Mesothelial cell of epicardium (in vitro differentiated cells): ENCODE measurements at regions not wholly inside any gene's neighbourhood (a gene's known extent, or its start where the extent isn't known, plus 50 kb on each side); places are given as distances from the start of the nearest gene placed in this dataset.
"Not testable (repeated sequence)": the region's sequence is repeated elsewhere in the genome, so short reads cannot be mapped to it uniquely, and the experiment has no call there.

Source experiments
- DNase-seq, 2 experiments: peaks; one replicate each; pipeline ENCODE4 v3.0.0; 2021; ENCODE audit warnings: low spot score in 2 of 2; ENCODE audit not compliant: unreplicated experiment in 2 of 2
- H3K27ac Mint-ChIP-seq: 2 replicates; pipeline ENCODE4 v1.8.0; 2021; ENCODE audit warnings: mixed read lengths
- H3K27me3 Mint-ChIP-seq: 2 replicates; pipeline ENCODE4 v1.8.0; 2021; ENCODE audit warnings: low read depth, mixed read lengths
- H3K36me3 Mint-ChIP-seq: 2 replicates; pipeline ENCODE4 v1.8.0; 2021; ENCODE audit warnings: mixed read lengths
- H3K4me1 Mint-ChIP-seq: 2 replicates; pipeline ENCODE4 v1.8.0; 2021; ENCODE audit warnings: mixed read lengths
- H3K4me3 Mint-ChIP-seq: 2 replicates; pipeline ENCODE4 v1.8.0; 2021; ENCODE audit warnings: mild to moderate bottlenecking, moderate library complexity, mixed read lengths
- H3K9me3 Mint-ChIP-seq: 2 replicates; pipeline ENCODE4 v1.8.0; 2021; ENCODE audit warnings: mixed read lengths
- CTCF ChIP-seq: fragments of 200-600 bp; sonication (generic); IDR thresholded peaks from one replicate; pipeline ENCODE4 v1.5.0; 2021; ENCODE audit warnings: antibody characterized with exemption; ENCODE audit not compliant: unreplicated experiment

- Mint-ChIP-seq H3K36me3 (no peaks in the 10 kb centered on the region), H3K27ac (no peak overlapping the region), H3K27me3 (no peaks in the 10 kb centered on the region), H3K4me1 (peaks cover 2% of the 10 kb centered on the region), H3K9me3 (peaks cover 3% of the 10 kb centered on the region), H3K4me3 (no peak overlapping the region)
- DNase-seq: no peak
- TF ChIP-seq CTCF: no peak
These were observed 186.9 kb upstream of the FLRT2 start for GRCh38 chr14:85342858-85343607.

- peaks cover 3% of the 10 kb centered on the region for H3K9me3 Mint-ChIP-seq
- no peak for TF ChIP-seq CTCF
- no peaks in the 10 kb centered on the region for H3K36me3 Mint-ChIP-seq
- no peak overlapping the region for H3K27ac Mint-ChIP-seq
- no peaks in the 10 kb centered on the region for H3K4me1 Mint-ChIP-seq
- no peak for DNase-seq
- no peak overlapping the region for H3K4me3 Mint-ChIP-seq
- no peaks in the 10 kb centered on the region for H3K27me3 Mint-ChIP-seq
These were observed 185.8 kb upstream of the FLRT2 start for GRCh38 chr14:85344171-85344570.

- no peaks in the 10 kb centered on the region for H3K4me1 Mint-ChIP-seq
- peaks cover 3% of the 10 kb centered on the region for H3K9me3 Mint-ChIP-seq
- DNase-seq: no peak
- H3K27me3 Mint-ChIP-seq: no peaks in the 10 kb centered on the region
- TF ChIP-seq CTCF: no peak
- H3K4me3 Mint-ChIP-seq: no peak overlapping the region
- no peaks in the 10 kb centered on the region for H3K36me3 Mint-ChIP-seq
- H3K27ac Mint-ChIP-seq: no peak overlapping the region
These were observed 184.9 kb upstream of the FLRT2 start for GRCh38 chr14:85344847-85345570.

GRCh38 chr14:85350667-85351066 lies 179.3 kb upstream of the FLRT2 start:
- Mint-ChIP-seq H3K9me3 (peaks cover 14% of the 10 kb centered on the region), H3K27me3 (no peaks in the 10 kb centered on the region), H3K27ac (no peak overlapping the region), H3K4me1 (no peaks in the 10 kb centered on the region), H3K4me3 (no peak overlapping the region), H3K36me3 (peaks cover 5% of the 10 kb centered on the region)
- no peak for DNase-seq
- no peak for TF ChIP-seq CTCF

- not testable (repeated sequence) for DNase-seq, H3K4me1 Mint-ChIP-seq, H3K4me3 Mint-ChIP-seq, H3K27ac Mint-ChIP-seq, H3K27me3 Mint-ChIP-seq, H3K36me3 Mint-ChIP-seq
- H3K9me3 Mint-ChIP-seq: peaks cover 11% of the 10 kb centered on the region
These were observed 177.4 kb upstream of the FLRT2 start for GRCh38 chr14:85352588-85352987.

GRCh38 chr14:85357120-85357519 lies 172.8 kb upstream of the FLRT2 start:
- H3K9me3 Mint-ChIP-seq: peaks cover 11% of the 10 kb centered on the region
- TF ChIP-seq CTCF: no peak
- H3K27ac Mint-ChIP-seq: no peak overlapping the region
- H3K4me3 Mint-ChIP-seq: no peak overlapping the region
- H3K36me3 Mint-ChIP-seq: peaks cover 5% of the 10 kb centered on the region
- H3K4me1 Mint-ChIP-seq: peaks cover 4% of the 10 kb centered on the region
- DNase-seq: no peak
- no peaks in the 10 kb centered on the region for H3K27me3 Mint-ChIP-seq
